H9 (cell line): ENCODE measurements at regions not wholly inside any gene's neighbourhood (a gene's known extent, or its start where the extent isn't known, plus 50 kb on each side); places are given as distances from the start of the nearest gene placed in this dataset.
A peak's percentile ranks its signal among the peaks of the same experiment; 100 is the strongest.
"Not testable (repeated sequence)": the region's sequence is repeated elsewhere in the genome, so short reads cannot be mapped to it uniquely, and the experiment has no call there.

Experiments used
- DNase-seq: peaks from one replicate; pipeline ENCODE4 v3.0.0-alpha.2; 2017
- H2AFZ ChIP-seq: one replicate; pipeline ENCODE4 v1.6.1; 2013; ENCODE audit warnings: mild to moderate bottlenecking, low read length, control low read depth, moderate library complexity
- H2AK5ac ChIP-seq: 2 replicates; pipeline ENCODE4 v1.6.1; 2013; ENCODE audit warnings: low read length, control low read depth, mixed read lengths; ENCODE audit not compliant: insufficient read length
- H2BK120ac ChIP-seq: one replicate; pipeline ENCODE4 v1.6.1; 2013; ENCODE audit warnings: low read depth, mild to moderate bottlenecking, low read length, control low read depth, inconsistent platforms; ENCODE audit not compliant: poor library complexity, severe bottlenecking
- H2BK12ac ChIP-seq: 2 replicates; pipeline ENCODE4 v1.6.1; 2013; ENCODE audit warnings: low read length, control low read depth, mixed read lengths, low read depth; ENCODE audit not compliant: insufficient read length
- H2BK15ac ChIP-seq: 2 replicates; pipeline ENCODE4 v1.6.1; 2013; ENCODE audit warnings: low read depth, low read length, control low read depth
- H2BK20ac ChIP-seq: one replicate; pipeline ENCODE4 v1.6.1; 2013; ENCODE audit warnings: low read depth, mild to moderate bottlenecking, low read length, control low read depth, inconsistent platforms; ENCODE audit not compliant: poor library complexity, severe bottlenecking
- H2BK5ac ChIP-seq: 2 replicates; pipeline ENCODE4 v1.6.1; 2013; ENCODE audit warnings: low read length, control low read depth, mixed read lengths; ENCODE audit not compliant: insufficient read length
- H3K14ac ChIP-seq: 2 replicates; pipeline ENCODE4 v1.6.1; 2013; ENCODE audit warnings: low read length, control low read depth; ENCODE audit not compliant: insufficient read depth
- H3K18ac ChIP-seq: 2 replicates; pipeline ENCODE4 v1.6.1; 2013; ENCODE audit warnings: low read depth, mild to moderate bottlenecking, mixed read lengths, low read length, control low read depth; ENCODE audit not compliant: insufficient read length
- H3K23ac ChIP-seq: 2 replicates; pipeline ENCODE4 v1.6.1; 2013; ENCODE audit warnings: low read length, control low read depth, mixed read lengths, low read depth; ENCODE audit not compliant: insufficient read length
- H3K23me2 ChIP-seq: 2 replicates; pipeline ENCODE4 v1.6.1; 2013; ENCODE audit warnings: low read depth, mild to moderate bottlenecking, mixed read lengths, low read length, control low read depth; ENCODE audit not compliant: insufficient read length, poor library complexity, severe bottlenecking
- H3K27ac ChIP-seq: 2 replicates; pipeline ENCODE4 v1.5.1; 2013; ENCODE audit warnings: low read length, control low read depth, mixed read lengths, low read depth; ENCODE audit not compliant: insufficient read length
- H3K27me3 ChIP-seq: 2 replicates; pipeline ENCODE4 v1.6.1; 2013; ENCODE audit warnings: low read length, control low read depth, inconsistent platforms; ENCODE audit not compliant: insufficient read depth
- H3K4ac ChIP-seq: 2 replicates; pipeline ENCODE4 v1.6.1; 2013; ENCODE audit warnings: low read depth, mild to moderate bottlenecking, control low read depth, inconsistent platforms, low read length, moderate library complexity
- H3K4me1 ChIP-seq: 2 replicates; pipeline ENCODE4 v1.6.1; 2013; ENCODE audit warnings: low read length, control low read depth, inconsistent platforms; ENCODE audit not compliant: insufficient read depth
- H3K4me2 ChIP-seq: 2 replicates; pipeline ENCODE4 v1.6.1; 2013; ENCODE audit warnings: low read length, control low read depth, mixed read lengths; ENCODE audit not compliant: insufficient read length, insufficient read depth
- H3K56ac ChIP-seq: 2 replicates; pipeline ENCODE4 v1.6.1; 2013; ENCODE audit warnings: low read depth, mild to moderate bottlenecking, mixed read lengths, low read length, control low read depth; ENCODE audit not compliant: insufficient read length
- H3K79me1 ChIP-seq: 2 replicates; pipeline ENCODE4 v1.6.1; 2013; ENCODE audit warnings: low read depth, mild to moderate bottlenecking, moderate library complexity, low read length, control low read depth, inconsistent platforms; ENCODE audit not compliant: insufficient read depth, poor library complexity, severe bottlenecking
- H3K79me2 ChIP-seq: 2 replicates; pipeline ENCODE4 v1.6.1; 2013; ENCODE audit warnings: low read length, control low read depth, inconsistent platforms; ENCODE audit not compliant: insufficient read depth
- H3K9ac ChIP-seq: 2 replicates; pipeline ENCODE4 v1.6.1; 2013; ENCODE audit warnings: low read length, control low read depth, mixed read lengths; ENCODE audit not compliant: insufficient read length; ENCODE audit errors: extremely low read depth
- H3K9me3 ChIP-seq: one replicate; pipeline ENCODE4 v1.6.1; 2013; ENCODE audit warnings: low read depth, low read length, inconsistent platforms; ENCODE audit not compliant: control insufficient read depth
- H3T11ph ChIP-seq: one replicate; pipeline ENCODE4 v1.6.1; 2013; ENCODE audit warnings: mild to moderate bottlenecking, low read length, control low read depth, inconsistent platforms
- H4K20me1 ChIP-seq: one replicate; pipeline ENCODE4 v1.6.1; 2013; ENCODE audit not compliant: control insufficient read depth, insufficient read length, insufficient read depth
- H4K5ac ChIP-seq: 2 replicates; pipeline ENCODE4 v1.6.1; 2013; ENCODE audit warnings: low read depth, mild to moderate bottlenecking, mixed read lengths, low read length, control low read depth; ENCODE audit not compliant: insufficient read length
- H4K8ac ChIP-seq: replicated peaks from 2 replicates; pipeline ENCODE4 v1.6.1; 2013; ENCODE audit warnings: low read length, control low read depth, mixed read lengths, low read depth; ENCODE audit not compliant: insufficient read length
- H4K91ac ChIP-seq: 2 replicates; pipeline ENCODE4 v1.6.1; 2013; ENCODE audit warnings: low read depth, mild to moderate bottlenecking, moderate library complexity, mixed read lengths, low read length, control low read depth; ENCODE audit not compliant: insufficient read length
- H3K27ac Mint-ChIP-seq, 3 experiments: 2 replicates in 2 of 3; 3 replicates in 1 of 3; pipeline ENCODE4 v1.8.0; 2020 to 2021; ENCODE audit warnings: mixed read lengths in 3 of 3, mild to moderate bottlenecking in 1 of 3, moderate library complexity in 1 of 3
- H3K27me3 Mint-ChIP-seq: 2 replicates; pipeline ENCODE4 v1.8.0; 2021; ENCODE audit warnings: low read depth, mild to moderate bottlenecking, moderate library complexity, mixed read lengths
- H3K36me3 Mint-ChIP-seq, 3 experiments: 2 replicates in 2 of 3; 3 replicates in 1 of 3; pipeline ENCODE4 v1.8.0; 2020 to 2021; ENCODE audit warnings: low read depth in 3 of 3, mixed read lengths in 3 of 3; ENCODE audit not compliant: insufficient read depth in 1 of 3
- H3K4me1 Mint-ChIP-seq, 2 experiments: 2 replicates each; pipeline ENCODE4 v1.8.0; 2020; ENCODE audit warnings: mixed read lengths in 2 of 2
- H3K4me3 Mint-ChIP-seq, 2 experiments: 2 replicates in 1 of 2; 3 replicates in 1 of 2; pipeline ENCODE4 v1.8.0; 2020 to 2021; ENCODE audit warnings: mild to moderate bottlenecking in 2 of 2, mixed read lengths in 2 of 2, moderate library complexity in 1 of 2
- H3K9me3 Mint-ChIP-seq, 2 experiments: 2 replicates in 1 of 2; 3 replicates in 1 of 2; pipeline ENCODE4 v1.8.0; 2020; ENCODE audit warnings: mild to moderate bottlenecking in 2 of 2, mixed read lengths in 2 of 2, moderate library complexity in 1 of 2
- CTCF ChIP-seq: fragments of 200-600 bp; sonication (generic); conservative IDR thresholded peaks from 3 replicates; pipeline ENCODE4 v1.8.0; 2021; ENCODE audit warnings: antibody characterized with exemption, mild to moderate bottlenecking
- WGBS: extraction: QIAGEN DNeasy Blood & Tissue Kit; methylation state at CpG from one replicate; pipeline ENCODE4 v1.1.7; 2013; ENCODE audit warnings: missing lambda C conversion rate, low lambda C conversion rate, mixed read lengths; ENCODE audit not compliant: insufficient read length; ENCODE audit errors: extremely low coverage; 5-methylcytosine and 5-hydroxymethylcytosine counted together

- Histone ChIP-seq H3K18ac (peak overlapping the region; percentile 68), H3K4me1 (peaks cover 27% of the 10 kb centered on the region; the same call in 1 of the 2 replicates), H3K14ac (no peak overlapping the region), H2AK5ac (no peak overlapping the region), H2BK12ac (no peak overlapping the region), H3K9ac (no peak overlapping the region), H3K79me2 (no peaks in the 10 kb centered on the region), H4K91ac (no peak overlapping the region), H3T11ph (peak overlapping the region; percentile 90), H4K5ac (no peak overlapping the region), H3K79me1 (no peaks in the 10 kb centered on the region), H4K8ac (no peak overlapping the region), H2BK5ac (no peak overlapping the region), H3K23ac (no peak overlapping the region), H4K20me1 (no peaks in the 10 kb centered on the region), H3K9me3 (no peaks in the 10 kb centered on the region), H2BK20ac (peak overlapping the region; percentile 97), H2BK120ac (peak overlapping the region; percentile 95), H3K56ac (no peak overlapping the region), H2BK15ac (no peak overlapping the region), H3K27me3 (no peaks in the 10 kb centered on the region), H3K4ac (no peak overlapping the region; the same call in 1 of the 2 replicates), H3K27ac (peak overlapping the region; percentile 99), H3K23me2 (no peaks in the 10 kb centered on the region), H3K4me2 (no peak overlapping the region), H2AFZ (no peak overlapping the region)
- no peak for DNase-seq
- Mint-ChIP-seq H3K27ac (peak overlapping the region; percentile 97 to 98 (median 97)), H3K4me1 (peaks cover 66 to 70% of the 10 kb centered on the region in 2 experiments), H3K27me3 (peaks cover 2% of the 10 kb centered on the region; the same call in 1 of the 2 replicates), H3K4me3 (peak overlapping the region; percentile 0 to 21; a peak in 1 of 5 replicates), H3K9me3 (peaks cover 0 to 7% of the 10 kb centered on the region in 2 experiments; a peak in 3 of 5 replicates), H3K36me3 (peaks cover 0 to 5% (median 1%) of the 10 kb centered on the region in 3 experiments; a peak in 4 of 7 replicates)
- no peak for TF ChIP-seq CTCF
These were observed 263.1 kb downstream of the STIM2 start for GRCh38 chr4:27123769-27124124.

GRCh38 chr4:27126895-27127294 lies 266.3 kb downstream of the STIM2 start:
- H2BK15ac ChIP-seq, H3K27me3 Mint-ChIP-seq, H3K9ac ChIP-seq, H3K9me3 Mint-ChIP-seq, H3K79me2 ChIP-seq, H3K4me2 ChIP-seq, H2AK5ac ChIP-seq, H3K23ac ChIP-seq, H4K8ac ChIP-seq, H2AFZ ChIP-seq, H3T11ph ChIP-seq, H2BK5ac ChIP-seq, H3K18ac ChIP-seq, H2BK120ac ChIP-seq, H3K9me3 ChIP-seq, H3K36me3 Mint-ChIP-seq, H2BK12ac ChIP-seq, H2BK20ac ChIP-seq, H4K5ac ChIP-seq, H4K20me1 ChIP-seq, H4K91ac ChIP-seq, H3K79me1 ChIP-seq, H3K27me3 ChIP-seq, H3K14ac ChIP-seq, H3K4ac ChIP-seq, H3K4me3 Mint-ChIP-seq, H3K56ac ChIP-seq, H3K27ac ChIP-seq, H3K23me2 ChIP-seq: not testable (repeated sequence)
- H3K4me1 ChIP-seq = peaks cover 24% of the 10 kb centered on the region; the same call in 1 of the 2 replicates
- WGBS = no CpG with 5 or more reads among the region's 4 CpGs
- H3K4me1 Mint-ChIP-seq = peaks cover 76 to 78% of the 10 kb centered on the region in 2 experiments
- H3K27ac Mint-ChIP-seq = peak overlapping the region; percentile 84 to 95 (median 91); a peak in 6 of 7 replicates
- DNase-seq = peak; percentile 58
